Keratinocyte (primary cell): ENCODE measurements at regions not wholly inside any gene's neighbourhood (a gene's known extent, or its start where the extent isn't known, plus 50 kb on each side); places are given as distances from the start of the nearest gene placed in this dataset.

Source experiments
- DNase-seq: peaks from one replicate; pipeline ENCODE4 v3.0.0-alpha.2; 2011; ENCODE audit warnings: low read depth, missing footprints, low spot score
- FAIRE-seq: peaks from 2 replicates; lab custom pipeline; 2011; peaks lifted over from hg19 to GRCh38; lab: Jason Lieb, UNC
- H2AFZ ChIP-seq: 2 replicates; pipeline ENCODE4 v1.6.0; 2012; ENCODE audit warnings: low read length, control low read depth, inconsistent platforms; ENCODE audit not compliant: control insufficient read depth
- H3K27ac ChIP-seq: 2 replicates; pipeline ENCODE4 v1.5.1; 2011; ENCODE audit warnings: low read length; ENCODE audit not compliant: control insufficient read depth, insufficient read depth
- H3K27me3 ChIP-seq: 3 replicates; pipeline ENCODE4 v1.6.0; 2011; ENCODE audit warnings: low read length; ENCODE audit not compliant: control insufficient read depth, insufficient read depth; ENCODE audit errors: extremely low read depth
- H3K36me3 ChIP-seq, 2 experiments: 2 replicates in 1 of 2; 3 replicates in 1 of 2; pipeline ENCODE4 v1.5.1; 2011; ENCODE audit warnings: low read length in 2 of 2, mild to moderate bottlenecking in 1 of 2; ENCODE audit not compliant: control insufficient read depth in 2 of 2, insufficient read depth in 2 of 2; ENCODE audit errors: extremely low read depth in 1 of 2
- H3K4me1 ChIP-seq: 3 replicates; pipeline ENCODE4 v1.5.1; 2011; ENCODE audit warnings: low read length; ENCODE audit not compliant: control insufficient read depth, insufficient read depth; ENCODE audit errors: extremely low read depth
- H3K4me2 ChIP-seq: 3 replicates; pipeline ENCODE4 v1.6.0; 2011; ENCODE audit warnings: low read depth, low read length; ENCODE audit not compliant: control insufficient read depth, insufficient read depth; ENCODE audit errors: extremely low read depth
- H3K4me3 ChIP-seq, 3 experiments: fragments of 200-600 bp in 1 of 3; sonication (generic) in 1 of 3; 2 replicates in 2 of 3; 3 replicates in 1 of 3; pipeline ENCODE4 v1.5.1; 2011 to 2016; ENCODE audit warnings: low read length in 3 of 3, mild to moderate bottlenecking in 3 of 3, control low read depth in 2 of 3, inconsistent platforms in 1 of 3, low read depth in 1 of 3, mixed read lengths in 1 of 3, mixed run types in 1 of 3, moderate library complexity in 1 of 3; ENCODE audit not compliant: control insufficient read depth in 2 of 3, insufficient read depth in 2 of 3; ENCODE audit errors: extremely low read depth in 1 of 3
- H3K79me2 ChIP-seq: 2 replicates; pipeline ENCODE4 v1.6.0; 2012; ENCODE audit warnings: low read length; ENCODE audit not compliant: control insufficient read depth, insufficient read depth
- H3K9ac ChIP-seq: 3 replicates; pipeline ENCODE4 v1.6.0; 2011; ENCODE audit warnings: low read length; ENCODE audit not compliant: control insufficient read depth, insufficient read depth; ENCODE audit errors: extremely low read depth
- H3K9me1 ChIP-seq: 3 replicates; pipeline ENCODE4 v1.6.0; 2011; ENCODE audit warnings: low read length; ENCODE audit not compliant: control insufficient read depth, insufficient read depth; ENCODE audit errors: extremely low read depth
- H3K9me3 ChIP-seq: 2 replicates; pipeline ENCODE4 v1.5.1; 2012; ENCODE audit warnings: low read depth, low read length; ENCODE audit not compliant: control insufficient read depth
- H4K20me1 ChIP-seq: 3 replicates; pipeline ENCODE4 v1.6.0; 2011; ENCODE audit warnings: low read length; ENCODE audit not compliant: control insufficient read depth, insufficient read depth; ENCODE audit errors: extremely low read depth
- CTCF ChIP-seq, 3 experiments: IDR thresholded peaks in 1 of 3; conservative IDR thresholded peaks in 1 of 3; optimal IDR thresholded peaks in 1 of 3; 2 replicates in 2 of 3; 3 replicates in 1 of 3; pipeline versions ENCODE3 to v1.5.1; 2011; ENCODE audit warnings: low read length in 3 of 3, mild to moderate bottlenecking in 3 of 3, moderate library complexity in 2 of 3, control low read depth in 1 of 3, inconsistent platforms in 1 of 3; ENCODE audit not compliant: insufficient read depth in 2 of 3; ENCODE audit errors: extremely low read depth in 1 of 3
- EZH2 ChIP-seq: IDR thresholded peaks from one replicate; pipeline ENCODE4 v1.6.1; 2012; ENCODE audit warnings: inconsistent platforms, mild to moderate bottlenecking, low read length, moderate library complexity
- dilution Hi-C: fragments of 300-500 bp; cut with MboI; formaldehyde crosslinking; loops from one replicate; pipeline ENCODE4 v1.7.0; 2020; ENCODE audit warnings: low sequenced_read_pairs; ENCODE audit not compliant: extremely low pct_ligation_motif_present

GRCh38 chr6:25118038-25118437 lies 161.1 kb upstream of the CARMIL1 start:
- FAIRE-seq: no peak

GRCh38 chr6:25121186-25121585 lies 158.0 kb upstream of the CARMIL1 start:
- no peaks in the 10 kb centered on the region for H3K36me3 ChIP-seq
- no peaks in the 10 kb centered on the region for H3K9me3 ChIP-seq
- no peak overlapping the region for H2AFZ ChIP-seq
- FAIRE-seq: no peak
- no peaks in the 10 kb centered on the region for H3K9me1 ChIP-seq
- no peaks in the 10 kb centered on the region for H4K20me1 ChIP-seq
- H3K27me3 ChIP-seq: no peaks in the 10 kb centered on the region
- no peak overlapping the region for H3K9ac ChIP-seq
- no peaks in the 10 kb centered on the region for H3K79me2 ChIP-seq
- dilution Hi-C loops: no loop called here
- H3K27ac ChIP-seq: no peak overlapping the region
- no peak for DNase-seq
- TF ChIP-seq CTCF (optimal IDR thresholded peaks at IDR 0.05 in 1 of 3, IDR thresholded peaks at IDR 0.05 in 1 of 3, conservative IDR thresholded peaks at IDR 0.05 in 1 of 3; ENCODE audit: extremely low read depth in 1 of 3, insufficient read depth in 2 of 3, low read length in 3 of 3) (no peak), EZH2 (no peak)
- H3K4me1 ChIP-seq: no peaks in the 10 kb centered on the region
- no peak overlapping the region for H3K4me2 ChIP-seq
- no peak overlapping the region for H3K4me3 ChIP-seq

More at GRCh38 chr6:25118038-25118437, 161.1 kb upstream of the CARMIL1 start:
- no peak for TF ChIP-seq EZH2
- TF ChIP-seq CTCF (optimal IDR thresholded peaks at IDR 0.05 in 1 of 3, IDR thresholded peaks at IDR 0.05 in 1 of 3, conservative IDR thresholded peaks at IDR 0.05 in 1 of 3; ENCODE audit: extremely low read depth in 1 of 3, insufficient read depth in 2 of 3, low read length in 3 of 3): no peak
- dilution Hi-C loops: no loop called here
- DNase-seq: no peak
- Histone ChIP-seq H3K4me2 (no peak overlapping the region), H3K36me3 (no peaks in the 10 kb centered on the region), H3K9me3 (no peaks in the 10 kb centered on the region), H3K4me3 (no peak overlapping the region), H4K20me1 (no peaks in the 10 kb centered on the region), H3K4me1 (peaks cover 1% of the 10 kb centered on the region), H3K9me1 (no peaks in the 10 kb centered on the region), H3K27me3 (no peaks in the 10 kb centered on the region), H3K27ac (no peak overlapping the region), H3K79me2 (no peaks in the 10 kb centered on the region), H2AFZ (no peak overlapping the region), H3K9ac (no peak overlapping the region)
